ENCODE measurements at regions not wholly inside any gene's neighbourhood (a gene's known extent, or its start where the extent isn't known, plus 50 kb on each side); places are given as distances from the start of the nearest gene placed in this dataset.

DNA sequence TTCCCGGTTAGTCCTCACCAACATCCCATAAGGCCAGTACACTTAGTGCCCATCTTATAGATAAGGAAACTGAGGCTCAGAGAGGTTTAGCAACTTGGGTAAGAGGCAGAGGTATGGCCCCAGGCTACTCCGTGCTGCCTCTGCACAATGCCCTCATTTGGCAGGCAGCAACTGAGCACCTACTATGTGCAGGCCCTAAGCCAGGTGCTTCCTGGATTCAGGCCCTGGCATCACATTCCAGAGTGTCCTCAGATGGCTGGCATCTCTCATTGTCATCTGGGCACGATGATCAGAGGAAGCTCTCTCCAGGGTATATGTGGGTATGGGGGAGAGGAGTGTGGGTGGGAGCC, 53.8 kb upstream of the PSD2 start:
- Histone ChIP-seq H3K36me3 (ENCODE audit: insufficient read depth, low read length) (no peaks in the 10 kb centered on the region), H3K9me3 (ENCODE audit: low read length) (no peaks in the 10 kb centered on the region), H2AFZ (ENCODE audit: low read length) (no peak overlapping the region), H3K4me1 (ENCODE audit: insufficient read depth, low read length, poor library complexity, severe bottlenecking) (peaks cover 23% of the 10 kb centered on the region), H3K4me3 (ENCODE audit: low read depth, low read length, poor library complexity, severe bottlenecking) (no peak overlapping the region), H3K79me2 (ENCODE audit: insufficient read depth, low read depth, low read length) (no peaks in the 10 kb centered on the region), H3K9me2 (ENCODE audit: insufficient read depth, low read length) (no peaks in the 10 kb centered on the region), H4K20me1 (ENCODE audit: insufficient read depth, low read length) (no peaks in the 10 kb centered on the region), H3K27ac (ENCODE audit: low read depth, low read length, poor library complexity, severe bottlenecking) (no peak overlapping the region), H3K4me2 (ENCODE audit: low read length) (no peak overlapping the region)
- intact Hi-C loops (cut with micrococcal nuclease; ENCODE audit: unreplicated experiment) = no loop called here
- DNase-seq (ENCODE audit: low spot score) = no peak
- ChIA-PET CTCF (ENCODE audit: unreplicated experiment) (no interaction called here), POLR2A (no interaction called here)
- no TSS peak for BruUV-seq (replicated peaks)
- TF ChIP-seq EZH2phosphoT487 (IDR thresholded peaks at IDR 0.05; ENCODE audit: borderline replicate concordance, low read depth, low read length) = no peak
- TF ChIP-seq, protein P1, sequence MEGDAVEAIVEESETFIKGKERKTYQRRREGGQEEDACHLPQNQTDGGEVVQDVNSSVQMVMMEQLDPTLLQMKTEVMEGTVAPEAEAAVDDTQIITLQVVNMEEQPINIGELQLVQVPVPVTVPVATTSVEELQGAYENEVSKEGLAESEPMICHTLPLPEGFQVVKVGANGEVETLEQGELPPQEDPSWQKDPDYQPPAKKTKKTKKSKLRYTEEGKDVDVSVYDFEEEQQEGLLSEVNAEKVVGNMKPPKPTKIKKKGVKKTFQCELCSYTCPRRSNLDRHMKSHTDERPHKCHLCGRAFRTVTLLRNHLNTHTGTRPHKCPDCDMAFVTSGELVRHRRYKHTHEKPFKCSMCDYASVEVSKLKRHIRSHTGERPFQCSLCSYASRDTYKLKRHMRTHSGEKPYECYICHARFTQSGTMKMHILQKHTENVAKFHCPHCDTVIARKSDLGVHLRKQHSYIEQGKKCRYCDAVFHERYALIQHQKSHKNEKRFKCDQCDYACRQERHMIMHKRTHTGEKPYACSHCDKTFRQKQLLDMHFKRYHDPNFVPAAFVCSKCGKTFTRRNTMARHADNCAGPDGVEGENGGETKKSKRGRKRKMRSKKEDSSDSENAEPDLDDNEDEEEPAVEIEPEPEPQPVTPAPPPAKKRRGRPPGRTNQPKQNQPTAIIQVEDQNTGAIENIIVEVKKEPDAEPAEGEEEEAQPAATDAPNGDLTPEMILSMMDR (conservative IDR thresholded peaks at IDR 0.05; ENCODE audit: low read length) = no peak

DNA sequence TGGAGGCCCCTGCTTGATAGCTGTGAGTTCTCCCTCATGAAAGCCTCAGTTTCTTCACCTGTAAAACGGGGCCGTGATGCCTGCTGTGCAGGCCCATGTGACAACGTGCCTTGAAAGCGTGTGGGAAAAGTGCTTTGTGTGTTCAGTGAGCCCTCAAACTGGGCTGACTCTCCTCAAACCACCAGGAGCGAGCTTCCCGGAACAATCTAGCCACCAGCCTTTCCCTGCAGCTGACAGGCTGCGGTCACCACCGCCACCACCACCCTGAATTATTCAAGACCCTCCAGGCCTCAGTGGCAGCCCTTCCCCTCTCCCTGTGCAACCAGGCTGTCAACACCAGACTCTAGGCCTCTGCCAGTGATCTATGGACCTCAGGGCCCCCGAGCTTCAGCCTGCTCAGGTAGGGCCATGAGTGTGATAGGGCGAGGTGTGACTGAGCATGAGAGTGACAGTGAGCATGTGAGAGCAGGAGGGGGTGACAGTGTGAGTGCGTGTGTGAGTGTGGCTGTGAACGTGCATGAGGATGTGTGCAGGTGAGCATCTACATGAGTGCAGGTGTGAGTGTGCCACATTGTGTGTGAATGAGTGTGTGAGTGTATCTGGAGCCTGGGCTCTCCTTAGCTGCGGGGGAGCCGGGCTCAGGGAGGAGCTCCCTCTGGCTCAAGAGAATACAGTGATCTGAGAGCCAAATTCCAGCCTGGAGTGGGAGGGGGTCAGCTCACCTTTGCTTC, 53.3 kb upstream of the PSD2 start:
- H3K4me1 ChIP-seq (ENCODE audit: insufficient read depth, low read length, poor library complexity, severe bottlenecking) = peaks cover 28% of the 10 kb centered on the region
- CTCF ChIA-PET (ENCODE audit: unreplicated experiment) = no interaction called here
- H3K4me2 ChIP-seq (ENCODE audit: low read length) = no peak overlapping the region

More for the DNA sequence above, 53.3 kb upstream of the PSD2 start:
- Histone ChIP-seq H3K4me3 (ENCODE audit: low read depth, low read length, poor library complexity, severe bottlenecking) (no peak overlapping the region), H2AFZ (ENCODE audit: low read length) (no peak overlapping the region), H4K20me1 (ENCODE audit: insufficient read depth, low read length) (no peaks in the 10 kb centered on the region), H3K36me3 (ENCODE audit: insufficient read depth, low read length) (no peaks in the 10 kb centered on the region), H3K9me3 (ENCODE audit: low read length) (no peaks in the 10 kb centered on the region), H3K79me2 (ENCODE audit: insufficient read depth, low read depth, low read length) (no peaks in the 10 kb centered on the region), H3K27ac (ENCODE audit: low read depth, low read length, poor library complexity, severe bottlenecking) (no peak overlapping the region), H3K9me2 (ENCODE audit: insufficient read depth, low read length) (no peaks in the 10 kb centered on the region)
- no peak for DNase-seq (ENCODE audit: low spot score)
- intact Hi-C loops (cut with micrococcal nuclease; ENCODE audit: unreplicated experiment) = no loop called here
- POLR2A ChIA-PET = no interaction called here
- no TSS peak for BruUV-seq (replicated peaks)
- TF ChIP-seq, protein P1 (conservative IDR thresholded peaks at IDR 0.05; ENCODE audit: low read length) = no peak
- TF ChIP-seq EZH2phosphoT487 (IDR thresholded peaks at IDR 0.05; ENCODE audit: borderline replicate concordance, low read depth, low read length) = no peak
